Trophoblast cell (in vitro differentiated cells and primary cell): ENCODE measurements at regions not wholly inside any gene's neighbourhood (a gene's known extent, or its start where the extent isn't known, plus 50 kb on each side); places are given as distances from the start of the nearest gene placed in this dataset.

Experiments
- DNase-seq, 2 donors: peaks; one replicate each; pipeline ENCODE4 v3.0.0-alpha.2; 2016
- H2AFZ ChIP-seq: 2 replicates; pipeline ENCODE4 v1.6.1; 2013; ENCODE audit warnings: low read length, moderate library complexity, mild to moderate bottlenecking; ENCODE audit not compliant: insufficient read depth, poor library complexity
- H2AK5ac ChIP-seq: 2 replicates; pipeline ENCODE4 v1.6.1; 2013; ENCODE audit warnings: mild to moderate bottlenecking, low read length
- H2BK120ac ChIP-seq: 2 replicates; pipeline ENCODE4 v1.6.1; 2013; ENCODE audit warnings: low read length, mild to moderate bottlenecking, moderate library complexity; ENCODE audit not compliant: insufficient read depth, poor library complexity
- H2BK12ac ChIP-seq: 2 replicates; pipeline ENCODE4 v1.6.1; 2013; ENCODE audit warnings: mild to moderate bottlenecking, low read length, moderate library complexity
- H2BK5ac ChIP-seq: 2 replicates; pipeline ENCODE4 v1.6.1; 2013; ENCODE audit warnings: low read length, low read depth, moderate library complexity, mild to moderate bottlenecking; ENCODE audit not compliant: poor library complexity
- H3K14ac ChIP-seq: 2 replicates; pipeline ENCODE4 v1.6.1; 2013; ENCODE audit warnings: mild to moderate bottlenecking, low read length
- H3K18ac ChIP-seq: 2 replicates; pipeline ENCODE4 v1.6.1; 2013; ENCODE audit warnings: mild to moderate bottlenecking, low read length
- H3K23ac ChIP-seq: 2 replicates; pipeline ENCODE4 v1.6.1; 2013; ENCODE audit warnings: low read length
- H3K27ac ChIP-seq: 2 replicates; pipeline ENCODE4 v1.5.1; 2013; ENCODE audit warnings: low read depth, mild to moderate bottlenecking, inconsistent platforms, low read length, moderate library complexity
- H3K27me3 ChIP-seq: 2 replicates; pipeline ENCODE4 v1.6.1; 2013; ENCODE audit warnings: inconsistent platforms, mild to moderate bottlenecking, low read length, moderate library complexity; ENCODE audit not compliant: insufficient read depth
- H3K36me3 ChIP-seq, 2 experiments: 1 replicate in 1 of 2; 2 replicates in 1 of 2; pipeline ENCODE4 v1.6.1; 2013; ENCODE audit warnings: low read length in 2 of 2, mild to moderate bottlenecking in 2 of 2, moderate library complexity in 1 of 2; ENCODE audit not compliant: insufficient read depth in 2 of 2, control insufficient read depth in 1 of 2
- H3K4ac ChIP-seq: 2 replicates; pipeline ENCODE4 v1.6.1; 2013; ENCODE audit warnings: low read depth, mild to moderate bottlenecking, low read length, moderate library complexity
- H3K4me1 ChIP-seq, 2 experiments: 1 replicate in 1 of 2; 2 replicates in 1 of 2; pipeline ENCODE4 v1.6.1; 2013; ENCODE audit warnings: low read length in 2 of 2, mild to moderate bottlenecking in 2 of 2, moderate library complexity in 1 of 2; ENCODE audit not compliant: insufficient read depth in 2 of 2, control insufficient read depth in 1 of 2
- H3K4me2 ChIP-seq: 2 replicates; pipeline ENCODE4 v1.6.1; 2013; ENCODE audit warnings: inconsistent platforms, mild to moderate bottlenecking, low read length, moderate library complexity
- H3K4me3 ChIP-seq: 2 replicates; pipeline ENCODE4 v1.5.1; 2013; ENCODE audit warnings: mild to moderate bottlenecking, low read depth, low read length, inconsistent platforms
- H3K79me1 ChIP-seq: one replicate; pipeline ENCODE4 v1.6.1; 2013; ENCODE audit warnings: low read length
- H3K79me2 ChIP-seq: 2 replicates; pipeline ENCODE4 v1.6.1; 2013; ENCODE audit warnings: low read length, mild to moderate bottlenecking; ENCODE audit not compliant: control insufficient read depth, insufficient read depth, poor library complexity
- H3K9ac ChIP-seq: 2 replicates; pipeline ENCODE4 v1.6.1; 2013; ENCODE audit warnings: mild to moderate bottlenecking, low read length
- H3K9me3 ChIP-seq: 2 replicates; pipeline ENCODE4 v1.6.1; 2013; ENCODE audit warnings: low read depth, mild to moderate bottlenecking, control low read depth, inconsistent platforms, low read length; ENCODE audit not compliant: insufficient read depth
- H4K12ac ChIP-seq: 2 replicates; pipeline ENCODE4 v1.6.1; 2013; ENCODE audit warnings: low read depth, mild to moderate bottlenecking, low read length, moderate library complexity
- H4K8ac ChIP-seq: 2 replicates; pipeline ENCODE4 v1.6.1; 2013; ENCODE audit warnings: low read depth, mild to moderate bottlenecking, low read length, moderate library complexity
- H4K91ac ChIP-seq: one replicate; pipeline ENCODE4 v1.6.1; 2013; ENCODE audit warnings: low read depth, mild to moderate bottlenecking, low read length, moderate library complexity
- WGBS: extraction: QIAGEN DNeasy Blood & Tissue Kit; methylation state at CpG from one replicate; pipeline ENCODE4 v1.1.7; 2013; ENCODE audit warnings: missing lambda C conversion rate; ENCODE audit not compliant: insufficient read length, insufficient coverage; ENCODE audit errors: extremely low coverage; 5-methylcytosine and 5-hydroxymethylcytosine counted together

DNA sequence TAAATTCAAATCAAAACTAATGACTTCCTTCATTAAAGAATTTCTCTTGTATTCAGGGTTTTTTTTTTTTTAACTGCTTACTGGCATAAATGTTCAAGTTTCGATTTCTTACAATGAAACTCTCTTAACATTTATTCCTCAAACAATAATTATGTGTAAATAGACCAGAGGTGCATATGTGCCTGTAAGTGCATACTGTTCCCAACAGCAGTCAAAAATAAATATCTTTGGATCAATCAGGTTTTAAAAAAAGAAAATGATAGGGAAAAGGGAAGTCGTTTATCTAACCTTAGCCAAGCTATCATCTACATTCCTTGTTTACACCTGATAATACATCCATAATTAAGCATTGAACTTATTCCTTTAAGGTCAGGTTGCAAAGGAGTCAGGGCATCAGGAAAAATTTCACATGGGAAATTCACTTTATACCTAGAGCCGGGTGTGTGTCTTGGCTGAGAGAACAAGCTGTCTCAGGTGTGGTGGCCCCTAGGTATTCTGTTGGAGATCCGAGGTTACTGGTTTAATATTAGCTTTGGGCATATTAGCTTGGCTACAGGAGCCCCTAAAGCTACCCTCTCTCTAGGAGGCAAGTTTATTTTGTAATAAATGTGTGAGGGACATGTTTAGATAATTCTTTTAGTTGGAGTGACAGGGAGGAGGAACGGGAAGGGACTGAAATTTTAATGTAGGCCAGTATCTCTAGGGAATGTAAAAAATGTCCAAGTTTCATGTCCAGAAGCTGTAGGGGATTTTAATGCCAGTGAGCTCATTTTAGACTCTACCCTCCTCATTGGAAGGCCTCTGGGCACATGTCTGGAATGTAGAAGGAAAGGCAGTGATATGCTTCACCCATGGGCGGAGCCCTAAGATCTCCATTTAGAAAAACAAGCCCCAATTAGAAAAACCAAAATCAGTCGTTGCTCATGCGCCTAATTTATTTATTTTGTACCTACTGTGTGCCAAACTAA is 327.9 kb upstream of the PROX1 start:
- no peak overlapping the region for H2AFZ ChIP-seq
- WGBS, result no CpG with 5 or more reads among the region's 8 CpGs
- H3K4ac ChIP-seq, result no peak overlapping the region
- no peak overlapping the region for H3K18ac ChIP-seq
- no peaks in the 10 kb centered on the region for H3K36me3 ChIP-seq
- DNase-seq, result no peak
- no peak overlapping the region for H2BK120ac ChIP-seq
- H2BK5ac ChIP-seq, result no peak overlapping the region
- no peaks in the 10 kb centered on the region for H3K9me3 ChIP-seq
- no peak overlapping the region for H3K14ac ChIP-seq
- H2AK5ac ChIP-seq, result no peak overlapping the region
- H3K9ac ChIP-seq, result no peak overlapping the region
- H3K4me2 ChIP-seq, result no peak overlapping the region
- no peak overlapping the region for H4K8ac ChIP-seq
- H3K79me2 ChIP-seq, result no peaks in the 10 kb centered on the region
- H2BK12ac ChIP-seq, result no peak overlapping the region
- H3K4me3 ChIP-seq, result no peak overlapping the region
- peaks cover 4% of the 10 kb centered on the region for H3K79me1 ChIP-seq
- H3K27me3 ChIP-seq, result no peaks in the 10 kb centered on the region
- no peak overlapping the region for H3K27ac ChIP-seq
- no peak overlapping the region for H4K91ac ChIP-seq
- peaks cover 2 to 8% of the 10 kb centered on the region in 2 experiments for H3K4me1 ChIP-seq
- no peak overlapping the region for H3K23ac ChIP-seq
- H4K12ac ChIP-seq, result no peak overlapping the region

DNA sequence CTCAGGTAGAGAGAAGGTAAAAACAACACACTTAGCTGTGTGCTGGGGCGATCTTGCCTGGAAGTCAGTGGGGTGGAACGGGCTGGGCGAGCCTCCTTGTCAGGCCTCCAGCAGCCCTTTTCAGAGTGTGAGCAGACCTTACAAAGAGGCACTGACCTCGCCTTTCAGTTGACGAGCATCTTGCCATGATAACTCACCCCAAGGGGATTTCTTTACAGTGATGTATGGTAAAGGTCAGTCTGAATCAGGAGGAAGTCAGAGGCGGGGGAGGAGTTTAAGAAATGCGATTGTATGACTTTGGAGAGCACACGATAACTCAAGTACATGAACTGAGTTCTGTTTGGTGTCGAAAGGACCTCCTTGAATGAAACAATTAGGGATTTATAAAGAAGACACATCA is 326.5 kb upstream of the PROX1 start:
- no peak overlapping the region for H4K8ac ChIP-seq
- H3K18ac ChIP-seq, result no peak overlapping the region
- no peaks in the 10 kb centered on the region for H3K36me3 ChIP-seq
- no peaks in the 10 kb centered on the region for H3K27me3 ChIP-seq
- no peaks in the 10 kb centered on the region for H3K79me2 ChIP-seq
- no peak overlapping the region for H3K9ac ChIP-seq
- no peak overlapping the region for H3K14ac ChIP-seq
- no peak overlapping the region for H3K23ac ChIP-seq
- H2AK5ac ChIP-seq, result no peak overlapping the region
- no peak overlapping the region for H4K12ac ChIP-seq
- H2BK120ac ChIP-seq, result no peak overlapping the region
- H4K91ac ChIP-seq, result no peak overlapping the region
- H3K4me2 ChIP-seq, result no peak overlapping the region
- H2BK12ac ChIP-seq, result no peak overlapping the region
- no peak overlapping the region for H2AFZ ChIP-seq
- no CpG with 5 or more reads among the region's 9 CpGs for WGBS
- H3K9me3 ChIP-seq, result no peaks in the 10 kb centered on the region
- H3K4ac ChIP-seq, result no peak overlapping the region
- peaks cover 2% of the 10 kb centered on the region for H3K79me1 ChIP-seq
- peaks cover 2 to 5% of the 10 kb centered on the region in 2 experiments for H3K4me1 ChIP-seq
- no peak overlapping the region for H3K4me3 ChIP-seq
- no peak overlapping the region for H3K27ac ChIP-seq
- no peak overlapping the region for H2BK5ac ChIP-seq
- DNase-seq, result no peak

DNA sequence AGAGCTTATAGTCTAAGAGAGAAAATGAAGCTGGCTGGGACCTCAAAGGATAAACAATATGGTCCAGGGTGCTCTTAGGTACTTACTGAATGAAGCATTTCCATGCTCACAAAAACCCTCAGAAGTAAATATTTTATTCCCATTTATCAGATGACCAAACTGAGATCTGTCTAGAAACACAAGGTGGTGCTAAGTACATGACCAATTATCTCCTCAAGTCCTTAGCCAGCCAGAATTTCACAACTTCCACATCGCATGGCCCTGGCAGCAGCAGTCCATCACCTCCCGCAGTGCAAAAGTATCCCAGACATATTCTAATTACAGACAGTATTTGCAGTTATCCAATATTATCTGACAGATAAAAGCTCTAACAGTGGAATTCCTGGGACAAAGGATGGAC is 321.7 kb upstream of the PROX1 start:
- no peaks in the 10 kb centered on the region for H3K27me3 ChIP-seq

DNA sequence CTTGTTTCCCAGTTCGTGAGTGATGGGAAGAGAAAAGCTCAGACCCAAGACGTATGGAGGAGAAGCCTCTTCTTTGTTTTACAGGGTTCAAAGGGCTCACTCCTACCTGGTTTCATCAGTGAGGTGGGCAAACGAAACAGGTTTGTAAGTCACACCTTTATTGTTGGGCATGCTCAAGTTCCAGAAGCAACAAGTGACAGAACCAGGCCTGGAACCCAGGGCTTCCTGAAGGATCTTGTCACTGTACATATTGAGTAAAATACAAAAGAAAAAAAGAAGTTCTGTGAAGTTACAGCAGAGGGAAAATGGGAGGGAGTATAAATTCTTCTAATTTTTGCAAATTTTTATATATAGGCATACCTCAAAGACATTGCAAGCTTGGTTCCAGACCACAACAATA is 320.9 kb upstream of the PROX1 start:
- H3K4me1 ChIP-seq, result peaks cover 0 to 2% of the 10 kb centered on the region in 2 experiments
- no peaks in the 10 kb centered on the region for H3K79me2 ChIP-seq
- H3K4ac ChIP-seq, result no peak overlapping the region
- DNase-seq, result no peak
- H2BK12ac ChIP-seq, result no peak overlapping the region
- no peak overlapping the region for H2AK5ac ChIP-seq
- no peak overlapping the region for H4K8ac ChIP-seq
- no peaks in the 10 kb centered on the region for H3K79me1 ChIP-seq
- H3K4me2 ChIP-seq, result no peak overlapping the region
- H4K12ac ChIP-seq, result no peak overlapping the region
- no peak overlapping the region for H3K9ac ChIP-seq
- no peak overlapping the region for H4K91ac ChIP-seq
- H3K27ac ChIP-seq, result no peak overlapping the region
- no peaks in the 10 kb centered on the region for H3K36me3 ChIP-seq
- no peaks in the 10 kb centered on the region for H3K27me3 ChIP-seq
- H2BK120ac ChIP-seq, result no peak overlapping the region
- H3K4me3 ChIP-seq, result no peak overlapping the region
- WGBS, result no CpG with 5 or more reads among the region's 3 CpGs
- no peak overlapping the region for H3K14ac ChIP-seq
- no peak overlapping the region for H3K18ac ChIP-seq
- H2BK5ac ChIP-seq, result no peak overlapping the region
- H3K9me3 ChIP-seq, result no peaks in the 10 kb centered on the region
- no peak overlapping the region for H2AFZ ChIP-seq
- no peak overlapping the region for H3K23ac ChIP-seq

More for the DNA sequence above, 321.7 kb upstream of the PROX1 start:
- Histone ChIP-seq H3K79me1 (no peaks in the 10 kb centered on the region), H2AK5ac (no peak overlapping the region), H4K91ac (no peak overlapping the region), H2BK5ac (no peak overlapping the region), H3K4me3 (no peak overlapping the region), H4K12ac (no peak overlapping the region), H3K4me1 (peaks cover 1 to 5% of the 10 kb centered on the region in 2 experiments), H3K27ac (no peak overlapping the region), H2AFZ (no peak overlapping the region), H3K36me3 (no peaks in the 10 kb centered on the region), H4K8ac (no peak overlapping the region), H3K79me2 (no peaks in the 10 kb centered on the region), H3K4ac (no peak overlapping the region), H3K23ac (no peak overlapping the region), H3K18ac (no peak overlapping the region), H3K14ac (no peak overlapping the region), H2BK120ac (no peak overlapping the region), H3K4me2 (no peak overlapping the region), H3K9me3 (no peaks in the 10 kb centered on the region), H3K9ac (no peak overlapping the region), H2BK12ac (no peak overlapping the region)
- DNase-seq, result no peak
- no CpG with 5 or more reads among the region's 2 CpGs for WGBS
